ENCODE measurements at regions not wholly inside any gene's neighbourhood (a gene's known extent, or its start where the extent isn't known, plus 50 kb on each side); places are given as distances from the start of the nearest gene placed in this dataset.

DNA sequence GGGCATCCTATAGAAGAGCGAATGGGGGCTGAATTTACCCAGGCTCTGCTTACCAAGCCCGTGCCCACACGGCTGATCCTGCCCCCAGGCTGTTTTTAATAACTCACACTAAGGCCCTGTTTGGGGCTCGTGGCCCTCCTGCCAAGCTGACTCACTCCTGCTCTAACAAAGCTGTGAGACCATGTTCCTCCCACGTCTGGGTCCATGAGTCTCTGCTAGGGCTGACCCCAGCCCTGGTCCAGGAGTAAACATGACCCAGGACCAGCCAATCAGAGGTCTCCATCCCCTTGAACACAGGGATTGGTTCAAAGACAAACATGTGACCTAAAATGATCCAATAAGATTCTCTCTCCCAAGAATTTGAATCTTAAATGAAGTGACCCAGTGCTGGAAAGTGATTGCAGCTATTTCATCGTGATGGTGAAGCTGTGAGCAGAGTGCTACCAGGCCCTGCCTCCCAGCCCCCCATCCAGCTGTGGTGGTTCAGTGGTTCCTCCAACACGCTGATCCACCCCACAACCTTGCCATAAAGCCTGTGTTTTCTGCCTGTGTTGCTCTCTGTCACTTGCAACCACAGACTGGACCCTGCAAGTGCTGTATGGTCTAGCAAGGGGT lies 57.2 kb downstream of the C16orf82 start:
- DNase-seq = no peak

DNA sequence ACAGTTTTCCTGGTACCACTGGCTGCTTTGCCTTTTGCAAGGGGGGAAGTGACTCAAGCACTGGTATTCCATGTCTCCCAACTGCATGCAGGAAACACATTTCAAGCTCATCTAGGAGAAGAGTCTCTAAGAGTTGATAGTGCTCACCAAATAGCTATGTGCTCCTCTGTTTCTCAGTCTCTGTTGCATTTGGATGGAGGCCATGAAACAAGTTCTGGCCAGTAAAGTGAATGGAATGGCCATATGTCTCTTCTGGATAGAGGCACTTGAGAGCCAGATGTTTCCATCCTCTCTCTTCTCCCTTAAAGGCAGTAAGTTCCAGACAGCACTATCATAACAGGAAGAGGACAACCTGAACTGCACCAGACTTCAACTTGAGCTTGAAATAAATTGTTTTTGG lies 60.6 kb downstream of the C16orf82 start:
- peak; percentile 86 for DNase-seq

DNA sequence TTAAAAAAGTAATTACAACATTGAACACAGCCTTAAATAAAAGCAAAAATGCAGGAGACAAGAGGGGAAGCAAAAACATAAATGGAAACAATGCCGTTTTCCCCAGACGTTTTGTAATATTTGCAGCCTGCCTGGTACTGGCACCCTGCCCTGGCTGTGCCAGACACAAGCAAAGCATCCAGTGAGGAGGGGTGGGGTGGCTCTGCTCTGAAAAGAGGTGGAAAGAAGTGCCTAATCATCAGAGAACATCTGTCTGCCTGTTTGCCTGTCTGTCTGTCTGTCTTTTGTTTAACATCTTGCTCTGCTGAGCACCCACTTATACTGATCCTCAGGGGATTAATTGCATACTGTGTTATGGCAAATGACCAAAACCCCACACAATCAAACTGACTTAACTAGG lies 62.7 kb downstream of the C16orf82 start:
- DNase-seq = no peak

DNA sequence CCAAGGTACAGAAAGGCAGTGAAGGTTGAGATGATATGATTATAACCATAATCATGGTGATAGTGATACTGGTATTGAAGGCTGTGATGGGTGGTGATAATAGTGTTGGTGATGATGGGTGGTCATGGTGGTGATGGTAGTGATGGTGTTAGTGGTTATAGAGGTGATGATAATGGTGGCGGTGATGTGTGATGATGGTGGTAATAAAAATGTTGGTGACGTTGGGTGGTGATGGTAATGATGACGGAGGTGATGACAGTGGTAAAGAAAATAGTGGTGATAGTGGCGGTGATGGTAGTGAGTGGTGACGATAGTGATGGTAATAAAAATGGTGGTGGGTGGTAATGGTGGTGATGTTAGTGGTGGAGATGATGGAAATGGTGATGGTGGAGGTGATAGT lies 65.1 kb upstream of the KDM8 start:
- DNase-seq = no peak

DNA sequence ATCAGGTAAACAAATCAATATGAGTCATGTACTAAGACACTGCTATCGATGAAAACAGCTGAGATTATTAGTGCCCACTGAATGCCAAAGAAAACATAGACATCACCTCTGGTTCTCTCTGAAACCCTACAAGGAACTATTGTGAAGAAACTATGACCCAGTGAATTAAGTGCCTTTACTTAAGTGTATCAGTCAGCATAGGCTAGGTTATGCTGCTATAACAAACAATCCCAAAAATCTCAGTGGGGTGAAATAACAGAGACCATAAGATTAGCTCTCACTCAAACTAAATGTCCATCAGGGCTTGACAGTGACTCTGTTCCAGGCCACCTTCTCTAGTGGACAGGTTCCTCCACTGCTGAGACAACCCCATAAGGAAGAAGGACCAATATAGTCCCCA lies 57.7 kb upstream of the KDM8 start:
- no peak for DNase-seq

DNA sequence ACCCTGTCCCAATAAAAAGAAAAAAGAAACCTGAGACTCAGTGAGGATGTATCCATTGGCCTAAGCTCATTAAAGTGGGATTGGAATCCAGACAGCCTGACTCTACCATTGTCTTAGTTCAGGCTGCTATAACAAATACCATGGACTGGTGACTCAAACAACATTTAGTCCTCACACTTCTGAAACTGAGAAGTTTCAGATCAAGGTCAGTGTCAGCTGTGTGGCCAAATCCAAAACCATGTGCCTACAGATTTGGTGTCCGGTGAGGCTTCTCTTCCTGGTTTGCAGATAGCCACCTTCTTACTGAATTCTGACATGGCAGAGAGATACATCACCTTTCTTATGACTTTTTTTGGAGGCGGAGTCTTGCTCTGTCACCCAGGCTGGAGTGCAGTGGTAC lies 53.3 kb upstream of the KDM8 start:
- DNase-seq = no peak

DNA sequence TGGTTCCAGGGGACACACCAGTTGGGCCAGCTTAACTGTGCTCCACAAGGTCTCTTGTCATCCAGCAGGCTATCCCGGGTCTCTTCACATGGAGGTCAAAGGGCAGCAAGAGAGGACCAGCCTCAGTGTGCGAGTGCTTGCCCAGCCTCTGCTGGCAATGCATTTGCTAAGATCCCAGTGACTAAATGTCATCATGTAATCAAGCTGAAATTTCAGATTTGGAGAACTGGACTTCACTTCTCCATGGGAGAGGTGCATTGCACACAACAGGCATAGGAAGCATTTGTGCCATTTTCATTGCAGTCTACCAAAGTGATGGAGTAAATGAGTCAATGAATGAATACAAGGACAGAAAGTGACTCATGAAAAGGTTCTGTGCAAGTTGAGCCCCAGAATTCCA lies 51.2 kb upstream of the KDM8 start:
- no peak for DNase-seq

DNA sequence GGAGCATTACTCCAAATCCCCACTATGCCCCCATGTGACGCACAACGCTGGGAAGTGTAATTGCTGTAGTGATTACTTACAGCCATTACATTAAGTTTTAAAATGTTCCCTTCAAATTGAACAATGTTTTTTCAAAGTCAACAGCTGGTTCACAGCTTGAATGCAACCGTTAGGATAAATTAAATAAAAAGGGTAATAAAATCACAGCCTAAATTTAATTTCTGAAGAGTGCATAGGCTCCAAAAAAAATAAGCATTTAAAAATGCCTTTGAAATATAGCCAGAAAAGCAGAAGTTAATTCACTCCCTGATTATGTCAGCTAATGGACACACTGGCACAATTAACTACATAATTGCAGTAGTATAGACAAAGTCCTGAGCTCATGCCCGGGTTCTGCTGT lies 50.5 kb upstream of the KDM8 start:
- DNase-seq = no peak
